ENCODE measurements at regions not wholly inside any gene's neighbourhood (a gene's known extent, or its start where the extent isn't known, plus 50 kb on each side); places are given as distances from the start of the nearest gene placed in this dataset.

GRCh38 chr3:137469263-137469662, 294.9 kb upstream of the SOX14 start:
- TF ChIP-seq ELF4 (IDR thresholded peaks at IDR 0.05) (no peak), ARNT (IDR thresholded peaks at IDR 0.05) (no peak), FOXM1 (IDR thresholded peaks at IDR 0.05; ENCODE audit: borderline replicate concordance) (no peak), FOXK2 (IDR thresholded peaks at IDR 0.05) (no peak), PKNOX1 (IDR thresholded peaks at IDR 0.05) (no peak)

Measured in HEK293T (cell line).